Activated naive CD8-positive, alpha-beta T cell treated with anti-CD3 and anti-CD28 coated beads, Interleukin-2, amount 50 U/mL, for 24 hours (primary cell): ENCODE measurements at regions not wholly inside any gene's neighbourhood (a gene's known extent, or its start where the extent isn't known, plus 50 kb on each side); places are given as distances from the start of the nearest gene placed in this dataset.

Source experiments
- ATAC-seq: fragments of 150-1000 bp; cut with Tn5 transposase; one replicate; pipeline ENCODE4 v1.10.0; 2021
- DNase-seq: peaks from one replicate; pipeline ENCODE4 v3.0.0; 2021
- H3K27ac Mint-ChIP-seq: one replicate; pipeline ENCODE4 v1.8.0; 2021; ENCODE audit warnings: mild to moderate bottlenecking, mixed read lengths
- H3K27me3 Mint-ChIP-seq: one replicate; pipeline ENCODE4 v1.8.0; 2021; ENCODE audit warnings: mixed read lengths
- H3K36me3 Mint-ChIP-seq: one replicate; pipeline ENCODE4 v1.8.0; 2021; ENCODE audit warnings: low read depth, mixed read lengths
- H3K4me1 Mint-ChIP-seq: one replicate; pipeline ENCODE4 v1.8.0; 2021; ENCODE audit warnings: mixed read lengths
- H3K4me3 Mint-ChIP-seq: one replicate; pipeline ENCODE4 v1.8.0; 2021; ENCODE audit warnings: mild to moderate bottlenecking, moderate library complexity, mixed read lengths
- H3K9me3 Mint-ChIP-seq: one replicate; pipeline ENCODE4 v1.8.0; 2021; ENCODE audit warnings: mixed read lengths

- Mint-ChIP-seq H3K9me3 (no peaks in the 10 kb centered on the region), H3K36me3 (no peaks in the 10 kb centered on the region)
Observed at GRCh38 chr9:29199975-29200374, 1626.7 kb upstream of the C9orf72 start.

DNA sequence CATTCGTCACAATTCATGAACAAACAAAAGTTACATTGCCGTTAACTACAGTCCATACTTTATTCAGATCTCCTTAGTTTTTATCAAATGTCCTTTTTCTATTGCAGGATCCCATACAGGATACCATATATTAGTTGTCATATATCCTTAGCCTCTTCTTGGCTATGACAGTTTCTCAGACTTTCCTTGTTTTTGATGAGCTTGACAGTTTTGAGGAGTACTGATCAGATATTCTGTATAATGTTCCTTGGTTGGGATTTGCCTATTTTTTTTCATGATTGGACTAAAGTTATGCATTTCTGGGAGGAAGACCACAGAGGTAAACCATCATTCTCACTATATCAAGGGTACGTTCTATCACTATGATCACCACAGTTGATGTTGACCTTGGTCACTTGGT, 1627.4 kb upstream of the C9orf72 start:
- no peaks in the 10 kb centered on the region for H3K9me3 Mint-ChIP-seq
- H3K36me3 Mint-ChIP-seq = no peaks in the 10 kb centered on the region
- ATAC-seq (no peak), DNase-seq (no peak)
- H3K27me3 Mint-ChIP-seq = no peaks in the 10 kb centered on the region
- H3K27ac Mint-ChIP-seq = no peak overlapping the region
- H3K4me3 Mint-ChIP-seq = no peak overlapping the region
- H3K4me1 Mint-ChIP-seq = no peaks in the 10 kb centered on the region

More at GRCh38 chr9:29199975-29200374, 1626.7 kb upstream of the C9orf72 start:
- ATAC-seq = no peak
- Mint-ChIP-seq H3K4me1 (no peaks in the 10 kb centered on the region), H3K27ac (no peak overlapping the region), H3K4me3 (no peak overlapping the region), H3K27me3 (no peaks in the 10 kb centered on the region)
- no peak for DNase-seq

DNA sequence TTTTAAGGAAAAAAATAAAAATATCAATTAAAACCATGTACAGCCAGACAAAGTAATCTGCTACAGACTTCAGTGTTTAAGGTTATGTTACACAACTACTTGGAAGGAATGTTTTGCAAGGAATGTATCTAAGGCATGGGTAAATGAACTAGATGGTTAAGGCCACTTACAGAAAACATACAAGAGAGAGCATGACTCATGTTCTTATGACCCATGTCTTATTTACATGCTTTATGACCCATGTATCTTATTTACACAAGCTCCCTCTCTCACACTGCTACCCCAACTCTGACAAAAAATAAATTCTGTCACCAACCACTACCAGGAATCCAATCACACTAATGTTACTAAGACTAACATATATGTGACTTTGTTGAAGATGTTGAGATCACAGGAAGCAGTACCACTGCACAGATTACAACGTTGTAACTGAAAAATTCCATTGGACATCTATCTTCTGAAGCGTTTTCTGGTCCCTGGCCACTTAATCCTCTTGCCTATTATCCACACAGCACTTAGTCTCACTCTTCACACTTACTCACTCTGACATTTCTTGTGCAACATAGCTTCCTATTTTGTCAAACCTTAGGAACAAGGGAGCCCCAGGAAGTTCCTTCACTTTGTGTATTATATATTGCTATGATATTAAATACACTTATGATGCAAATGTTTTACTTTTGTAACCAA, 1630.1 kb upstream of the C9orf72 start:
- Mint-ChIP-seq H3K36me3 (no peaks in the 10 kb centered on the region), H3K4me1 (no peaks in the 10 kb centered on the region), H3K27ac (no peak overlapping the region), H3K27me3 (no peaks in the 10 kb centered on the region), H3K9me3 (no peaks in the 10 kb centered on the region), H3K4me3 (no peak overlapping the region)
- ATAC-seq = no peak
- no peak for DNase-seq

- peaks cover 28% of the 10 kb centered on the region for H3K27me3 Mint-ChIP-seq
- no peak for ATAC-seq
- no peak overlapping the region for H3K27ac Mint-ChIP-seq
- no peaks in the 10 kb centered on the region for H3K9me3 Mint-ChIP-seq
- H3K4me3 Mint-ChIP-seq = no peak overlapping the region
- H3K36me3 Mint-ChIP-seq = no peaks in the 10 kb centered on the region
- H3K4me1 Mint-ChIP-seq = peaks cover 11% of the 10 kb centered on the region
- DNase-seq = no peak
Observed at GRCh38 chr9:29208670-29209069, 1635.4 kb upstream of the C9orf72 start.

- Mint-ChIP-seq H3K27me3 (peaks cover 40% of the 10 kb centered on the region), H3K27ac (no peak overlapping the region), H3K4me3 (no peak overlapping the region), H3K9me3 (no peaks in the 10 kb centered on the region), H3K4me1 (peaks cover 15% of the 10 kb centered on the region), H3K36me3 (no peaks in the 10 kb centered on the region)
- ATAC-seq = no peak
- no peak for DNase-seq
Observed at GRCh38 chr9:29209748-29210291, 1636.5 kb upstream of the C9orf72 start.

DNA sequence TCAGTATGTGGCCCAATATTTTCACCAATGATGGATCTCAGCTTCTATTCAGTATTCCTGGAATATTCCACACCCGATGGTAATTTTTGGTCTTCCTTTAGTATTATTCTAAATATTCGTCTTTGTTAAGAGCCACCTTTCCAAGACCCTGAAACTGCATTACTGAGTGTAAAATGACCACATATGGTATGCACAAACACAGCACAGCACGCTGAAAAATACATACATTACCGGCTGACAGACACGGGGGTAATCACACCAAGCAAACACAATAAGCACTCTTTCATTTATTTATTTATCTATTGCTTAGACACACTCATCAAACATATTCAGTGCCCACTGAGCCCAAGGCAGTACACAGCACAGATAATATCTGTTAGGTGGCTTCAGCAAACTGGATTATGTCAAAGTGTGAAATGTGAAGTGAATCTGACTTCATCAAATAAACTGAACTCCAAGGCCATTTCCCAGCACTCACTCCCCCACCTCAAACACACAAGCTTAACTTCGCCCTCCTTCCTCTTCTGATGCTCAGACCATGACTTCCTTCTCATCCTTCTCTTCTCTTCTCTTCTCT, 1637.8 kb upstream of the C9orf72 start:
- H3K36me3 Mint-ChIP-seq = no peaks in the 10 kb centered on the region
- DNase-seq (no peak), ATAC-seq (no peak)
- H3K27ac Mint-ChIP-seq = no peak overlapping the region
- peaks cover 15% of the 10 kb centered on the region for H3K4me1 Mint-ChIP-seq
- H3K9me3 Mint-ChIP-seq = no peaks in the 10 kb centered on the region
- no peak overlapping the region for H3K4me3 Mint-ChIP-seq
- peaks cover 51% of the 10 kb centered on the region for H3K27me3 Mint-ChIP-seq

DNA sequence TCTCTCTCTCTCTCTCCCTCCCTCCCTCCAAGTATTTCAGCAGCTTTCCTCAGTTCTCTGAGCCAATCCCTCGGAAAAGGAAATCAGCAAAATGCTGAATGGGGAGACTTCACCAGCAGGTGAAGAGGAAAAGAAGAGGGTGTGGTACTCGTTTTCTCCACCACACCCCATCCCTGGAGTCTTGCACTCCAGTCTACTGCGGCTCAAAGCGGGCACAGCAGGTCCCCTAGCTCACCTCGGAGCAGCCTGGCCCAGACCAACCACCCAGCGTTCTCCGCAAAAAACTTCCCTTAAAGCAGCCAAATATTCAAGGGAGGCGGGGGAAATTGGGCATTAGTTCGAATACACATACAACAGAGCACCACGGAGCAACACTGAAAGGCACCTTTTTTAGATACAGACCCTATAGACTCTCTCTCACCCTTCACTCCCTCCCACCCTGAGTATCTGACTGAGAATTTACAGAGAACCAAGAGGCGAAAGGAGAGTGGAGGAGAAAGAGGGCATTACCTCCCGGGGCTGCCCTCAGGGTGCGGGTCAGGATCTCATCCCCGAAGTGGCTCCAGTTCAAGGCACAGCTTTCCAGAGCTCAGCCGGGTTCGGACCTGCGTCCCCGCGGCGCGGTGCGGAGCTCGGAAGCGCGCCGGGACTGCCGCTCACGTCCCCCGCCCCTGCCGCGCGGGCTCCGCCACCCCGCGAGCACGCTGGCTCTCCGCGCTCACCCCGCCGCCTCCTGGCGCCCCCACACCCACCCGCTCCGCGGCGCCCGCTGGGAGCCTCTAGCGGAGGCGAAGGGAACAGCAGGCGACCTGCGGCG, 1638.5 kb upstream of the C9orf72 start:
- H3K27ac Mint-ChIP-seq = no peak overlapping the region
- H3K4me1 Mint-ChIP-seq = peaks cover 15% of the 10 kb centered on the region
- H3K9me3 Mint-ChIP-seq = no peaks in the 10 kb centered on the region
- DNase-seq = peak; percentile 50
- H3K27me3 Mint-ChIP-seq = peaks cover 58% of the 10 kb centered on the region
- peak; percentile 75 for ATAC-seq
- H3K4me3 Mint-ChIP-seq = no peak overlapping the region
- H3K36me3 Mint-ChIP-seq = no peaks in the 10 kb centered on the region

DNA sequence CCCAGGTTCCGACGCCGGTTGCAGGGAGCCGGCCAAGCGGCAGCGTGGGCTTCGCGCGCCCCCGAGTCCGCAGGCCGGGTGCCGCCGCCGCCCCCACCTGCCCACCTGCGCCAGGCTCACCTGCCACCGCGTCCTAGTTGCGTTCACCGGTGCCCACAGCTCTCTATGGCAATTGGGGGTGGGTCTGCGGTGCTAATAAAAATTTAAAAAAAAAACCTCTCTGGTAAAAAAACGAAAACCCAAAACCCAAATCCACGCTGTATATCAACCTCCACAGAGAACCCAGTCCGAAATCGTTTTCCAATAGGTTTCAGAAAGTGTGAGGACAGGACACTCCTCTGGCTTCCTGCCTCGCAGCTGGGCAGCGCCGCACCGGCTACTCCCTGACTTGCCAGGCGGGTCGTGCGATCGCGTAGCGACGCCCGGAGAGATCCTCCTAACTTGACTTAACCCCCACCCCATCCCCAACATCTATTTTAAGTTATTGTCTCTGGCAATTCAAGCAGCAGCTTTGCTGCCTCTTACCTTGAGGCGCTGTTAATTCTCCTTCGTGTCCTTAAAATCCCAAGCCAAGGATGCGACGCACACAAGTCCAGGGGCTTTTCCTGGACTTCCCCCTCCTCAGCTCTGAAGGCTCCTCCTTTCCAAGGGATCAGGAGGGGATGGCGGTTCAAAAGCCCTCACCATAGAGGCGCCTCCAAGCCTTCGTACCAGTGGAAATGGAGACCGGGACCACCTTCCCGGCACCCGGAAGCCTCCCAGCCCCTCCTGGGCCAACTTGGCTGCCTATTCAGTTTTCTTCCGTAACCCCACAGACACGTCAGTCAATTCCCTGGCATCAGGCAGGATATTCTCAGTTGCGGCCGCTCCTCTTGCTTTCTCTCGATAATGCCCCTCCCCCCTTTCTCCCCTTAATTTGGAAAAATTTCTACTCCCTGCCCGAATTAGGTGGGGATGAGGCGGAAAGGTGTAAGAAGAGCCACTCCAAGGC, 1639.4 kb upstream of the C9orf72 start:
- Mint-ChIP-seq H3K27ac (no peak overlapping the region), H3K9me3 (no peaks in the 10 kb centered on the region), H3K36me3 (no peaks in the 10 kb centered on the region), H3K4me1 (peaks cover 15% of the 10 kb centered on the region), H3K4me3 (peak overlapping the region; percentile 62), H3K27me3 (peaks cover 65% of the 10 kb centered on the region)
- no peak for ATAC-seq
- no peak for DNase-seq

DNA sequence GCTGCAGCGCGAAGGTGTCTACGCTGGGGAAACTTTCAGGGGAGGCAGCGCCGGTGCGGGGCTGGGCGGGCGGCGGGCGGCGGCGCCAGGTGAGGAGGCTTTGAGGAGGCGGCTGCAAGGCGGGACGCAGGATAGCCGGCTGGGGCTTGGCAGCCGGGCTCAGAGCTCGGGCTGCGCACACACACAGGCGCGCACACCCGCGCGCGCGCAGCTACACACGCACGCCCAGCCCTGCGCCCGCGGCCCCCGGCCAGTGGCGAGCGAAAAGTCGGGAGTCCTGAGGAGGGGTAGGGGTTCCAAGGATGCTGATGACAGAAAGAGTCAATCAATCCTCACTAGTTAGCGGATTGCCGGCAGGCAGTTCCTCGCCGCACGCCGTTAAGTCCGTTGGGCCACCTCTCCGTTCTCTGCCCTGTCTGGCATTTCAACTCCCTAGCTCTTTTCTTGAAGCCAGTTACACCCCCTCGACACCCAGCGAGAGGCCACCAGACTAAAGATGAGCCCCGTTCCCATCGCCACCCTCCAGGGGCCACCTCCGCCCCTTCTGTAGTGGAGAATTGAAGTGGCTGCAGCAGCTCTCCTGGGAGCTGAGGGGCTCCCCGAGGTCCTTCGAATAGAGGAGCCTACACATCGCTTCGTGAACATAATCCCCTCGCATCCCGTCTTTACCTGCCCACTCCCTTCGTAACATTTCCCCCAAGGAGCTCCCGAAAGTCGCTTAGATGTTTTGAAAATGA, 1640.3 kb upstream of the C9orf72 start, which contains the start of gene LINGO2:
TSS of gene LINGO2 (minus strand) at position 185 of the 737 bp plus-strand sequence.
- ATAC-seq (peak; percentile 33), DNase-seq (no peak)
- H3K9me3 Mint-ChIP-seq = no peaks in the 10 kb centered on the region
- peaks cover 15% of the 10 kb centered on the region for H3K4me1 Mint-ChIP-seq
- peak within 1 kb of the TSS; percentile 62 for H3K4me3 Mint-ChIP-seq
- H3K36me3 Mint-ChIP-seq = no peaks in the 10 kb centered on the region
- no peak within 1 kb of the TSS for H3K27ac Mint-ChIP-seq
- peaks cover 67% of the 10 kb centered on the region for H3K27me3 Mint-ChIP-seq

GRCh38 chr9:29214154-29214689, 1640.9 kb upstream of the C9orf72 start:
- H3K27ac Mint-ChIP-seq = no peak overlapping the region
- no peaks in the 10 kb centered on the region for H3K36me3 Mint-ChIP-seq
- ATAC-seq (no peak), DNase-seq (no peak)
- H3K27me3 Mint-ChIP-seq = peaks cover 67% of the 10 kb centered on the region
- H3K4me3 Mint-ChIP-seq = no peak overlapping the region
- peaks cover 15% of the 10 kb centered on the region for H3K4me1 Mint-ChIP-seq
- no peaks in the 10 kb centered on the region for H3K9me3 Mint-ChIP-seq

GRCh38 chr9:29214690-29215253, 1641.5 kb upstream of the C9orf72 start:
- DNase-seq (no peak), ATAC-seq (no peak)
- Mint-ChIP-seq H3K9me3 (no peaks in the 10 kb centered on the region), H3K4me1 (peaks cover 15% of the 10 kb centered on the region), H3K36me3 (no peaks in the 10 kb centered on the region), H3K27ac (no peak overlapping the region), H3K4me3 (no peak overlapping the region), H3K27me3 (peaks cover 67% of the 10 kb centered on the region)

- ATAC-seq = no peak
- no peak for DNase-seq
- peaks cover 43% of the 10 kb centered on the region for H3K27me3 Mint-ChIP-seq
- H3K36me3 Mint-ChIP-seq = no peaks in the 10 kb centered on the region
- H3K4me3 Mint-ChIP-seq = no peak overlapping the region
- peaks cover 7% of the 10 kb centered on the region for H3K4me1 Mint-ChIP-seq
- no peaks in the 10 kb centered on the region for H3K9me3 Mint-ChIP-seq
- H3K27ac Mint-ChIP-seq = no peak overlapping the region
Observed at GRCh38 chr9:29217966-29218365, 1644.7 kb upstream of the C9orf72 start.
